Fibroblast of lung (primary cell): ENCODE measurements at regions not wholly inside any gene's neighbourhood (a gene's known extent, or its start where the extent isn't known, plus 50 kb on each side); places are given as distances from the start of the nearest gene placed in this dataset.
A peak's percentile ranks its signal among the peaks of the same experiment; 100 is the strongest.

Source experiments
- DNase-seq, 2 donors: peaks; one replicate each; pipeline versions ENCODE4 v3.0.0 to v3.0.0-alpha.2; 2010; ENCODE audit warnings: low read depth in 2 of 2
- H2AFZ ChIP-seq: 2 replicates; pipeline ENCODE4 v1.5.1; 2012; ENCODE audit warnings: low read length, control low read depth, inconsistent platforms
- H3K27ac ChIP-seq: 2 replicates; pipeline ENCODE4 v1.5.1; 2011; ENCODE audit warnings: low read length, control low read depth; ENCODE audit not compliant: insufficient read depth
- H3K27me3 ChIP-seq: 2 replicates; pipeline ENCODE4 v1.5.1; 2011; ENCODE audit warnings: mild to moderate bottlenecking, low read length; ENCODE audit not compliant: control insufficient read depth, insufficient read depth
- H3K36me3 ChIP-seq: 2 replicates; pipeline ENCODE4 v1.5.1; 2011; ENCODE audit warnings: low read length; ENCODE audit not compliant: control insufficient read depth, insufficient read depth
- H3K4me1 ChIP-seq: 2 replicates; pipeline ENCODE4 v1.5.1; 2011; ENCODE audit warnings: low read length; ENCODE audit not compliant: control insufficient read depth, insufficient read depth; ENCODE audit errors: extremely low read depth
- H3K4me2 ChIP-seq: 2 replicates; pipeline ENCODE4 v1.5.1; 2011; ENCODE audit warnings: low read length, control low read depth; ENCODE audit not compliant: insufficient read depth; ENCODE audit errors: extremely low read depth
- H3K4me3 ChIP-seq, 4 experiments: fragments of 200-600 bp in 1 of 4; sonication (generic) in 1 of 4; replicated peaks in 1 of 4; 2 replicates each; pipeline ENCODE4 v1.5.1; 2011 to 2016; ENCODE audit warnings: low read length in 4 of 4, low read depth in 3 of 4, mild to moderate bottlenecking in 3 of 4, control low read depth in 2 of 4, inconsistent platforms in 1 of 4, mixed read lengths in 1 of 4; ENCODE audit not compliant: insufficient read depth in 1 of 4; ENCODE audit errors: control extremely low read depth in 1 of 4
- H3K79me2 ChIP-seq: 2 replicates; pipeline ENCODE4 v1.5.1; 2012; ENCODE audit warnings: mild to moderate bottlenecking, low read length, inconsistent platforms; ENCODE audit not compliant: control insufficient read depth, insufficient read depth
- H3K9ac ChIP-seq: 2 replicates; pipeline ENCODE4 v1.5.1; 2011; ENCODE audit warnings: mild to moderate bottlenecking, low read length, control low read depth; ENCODE audit not compliant: insufficient read depth
- H3K9me3 ChIP-seq: 2 replicates; pipeline ENCODE4 v1.5.1; 2012; ENCODE audit warnings: low read depth, low read length; ENCODE audit not compliant: control insufficient read depth, insufficient read depth
- H4K20me1 ChIP-seq: 2 replicates; pipeline ENCODE4 v1.5.1; 2011; ENCODE audit warnings: low read length; ENCODE audit not compliant: control insufficient read depth, insufficient read depth; ENCODE audit errors: extremely low read depth
- CTCF ChIP-seq, 2 donors: IDR thresholded peaks in 1 of 2; conservative IDR thresholded peaks in 1 of 2; 1 replicate in 1 of 2; 2 replicates in 1 of 2; pipeline ENCODE4 v1.5.1; 2011 to 2012; ENCODE audit warnings: low read length in 2 of 2, control low read depth in 1 of 2, inconsistent platforms in 1 of 2, low read depth in 1 of 2, mild to moderate bottlenecking in 1 of 2
- EZH2 ChIP-seq: IDR thresholded peaks from 2 replicates; pipeline ENCODE4 v1.5.1; 2012; ENCODE audit warnings: low read length, control low read depth, mild to moderate bottlenecking; ENCODE audit errors: missing control alignments

- no peaks in the 10 kb centered on the region for H3K27me3 ChIP-seq
- no peak for TF ChIP-seq EZH2
- no peak for TF ChIP-seq CTCF (conservative IDR thresholded peaks at IDR 0.05 in 1 of 2, IDR thresholded peaks at IDR 0.05 in 1 of 2; ENCODE audit: low read depth in 1 of 2, low read length in 2 of 2)
- H3K36me3 ChIP-seq = no peaks in the 10 kb centered on the region
- no peaks in the 10 kb centered on the region for H3K4me1 ChIP-seq
- H3K27ac ChIP-seq = no peak overlapping the region
- H3K79me2 ChIP-seq = no peaks in the 10 kb centered on the region
- H2AFZ ChIP-seq = no peak overlapping the region
- no peak overlapping the region for H3K4me2 ChIP-seq
- DNase-seq = no peak
- H4K20me1 ChIP-seq = no peaks in the 10 kb centered on the region
- no peak overlapping the region for H3K4me3 ChIP-seq
- no peak overlapping the region for H3K9ac ChIP-seq
- no peaks in the 10 kb centered on the region for H3K9me3 ChIP-seq
These were observed 263.2 kb upstream of the EDNRA start for GRCh38 chr4:147217655-147218054.

GRCh38 chr4:147219145-147219544 lies 261.8 kb upstream of the EDNRA start:
- TF ChIP-seq CTCF (conservative IDR thresholded peaks at IDR 0.05 in 1 of 2, IDR thresholded peaks at IDR 0.05 in 1 of 2; ENCODE audit: low read depth in 1 of 2, low read length in 2 of 2) (no peak), EZH2 (no peak)
- no peak overlapping the region for H3K4me3 ChIP-seq
- no peaks in the 10 kb centered on the region for H3K36me3 ChIP-seq
- H2AFZ ChIP-seq = no peak overlapping the region
- H3K4me2 ChIP-seq = no peak overlapping the region
- DNase-seq = no peak
- no peak overlapping the region for H3K27ac ChIP-seq
- H3K9ac ChIP-seq = no peak overlapping the region
- no peaks in the 10 kb centered on the region for H3K79me2 ChIP-seq
- H3K27me3 ChIP-seq = no peaks in the 10 kb centered on the region
- no peaks in the 10 kb centered on the region for H3K9me3 ChIP-seq
- H3K4me1 ChIP-seq = no peaks in the 10 kb centered on the region
- H4K20me1 ChIP-seq = no peaks in the 10 kb centered on the region

GRCh38 chr4:147220833-147221232 lies 260.1 kb upstream of the EDNRA start:
- no peaks in the 10 kb centered on the region for H3K4me1 ChIP-seq
- TF ChIP-seq CTCF (conservative IDR thresholded peaks at IDR 0.05 in 1 of 2, IDR thresholded peaks at IDR 0.05 in 1 of 2; ENCODE audit: low read depth in 1 of 2, low read length in 2 of 2) (no peak), EZH2 (no peak)

More at GRCh38 chr4:147220833-147221232, 260.1 kb upstream of the EDNRA start:
- Histone ChIP-seq H4K20me1 (no peaks in the 10 kb centered on the region), H2AFZ (no peak overlapping the region), H3K4me2 (no peak overlapping the region), H3K36me3 (no peaks in the 10 kb centered on the region), H3K4me3 (no peak overlapping the region), H3K9ac (no peak overlapping the region), H3K9me3 (no peaks in the 10 kb centered on the region), H3K27ac (no peak overlapping the region), H3K27me3 (no peaks in the 10 kb centered on the region), H3K79me2 (no peaks in the 10 kb centered on the region)
- peak; percentile 17 to 25 for DNase-seq
